SK-N-SH (cell line): ENCODE measurements at regions not wholly inside any gene's neighbourhood (a gene's known extent, or its start where the extent isn't known, plus 50 kb on each side); places are given as distances from the start of the nearest gene placed in this dataset.

Experiments used
- CTCF ChIA-PET: fragments of 300-600, 350-600 bp; formaldehyde crosslinking; extraction: SDS; loops from one replicate; lab custom pipeline; 2021; lab: Yijun Ruan, JAX
- POLR2A ChIA-PET: fragments of 350-600 bp; sonication (Branson Sonifier 250); formaldehyde crosslinking; extraction: SDS; loops from one replicate; lab custom pipeline; 2020; ENCODE audit warnings: antibody characterized with exemption, inconsistent platforms; lab: Yijun Ruan, JAX
- DNase-seq: peaks from one replicate; pipeline ENCODE4 v3.0.0; 2012
- H2AFZ ChIP-seq: fragments of 200-600 bp; sonication (generic); 2 replicates; pipeline ENCODE4 v1.8.1; 2016; ENCODE audit warnings: antibody characterized with exemption, mild to moderate bottlenecking, low read depth
- H3F3A ChIP-seq: fragments of 200-600 bp; sonication (generic); replicated peaks from 2 replicates; pipeline ENCODE3; 2016; ENCODE audit warnings: antibody characterized with exemption, mild to moderate bottlenecking; ENCODE audit not compliant: insufficient read depth
- H3K27ac ChIP-seq, 2 experiments: fragments of 200-500 bp in 1 of 2; fragments of 200-600 bp in 1 of 2; sonication (Bioruptor generic) in 1 of 2; sonication (generic), shearing (Covaris generic) in 1 of 2; 2 replicates each; pipeline versions ENCODE4 v1.5.1 to v1.6.1; 2014 to 2016; ENCODE audit warnings: low read depth in 2 of 2, inconsistent platforms in 1 of 2, low read length in 1 of 2, mild to moderate bottlenecking in 1 of 2, mixed read lengths in 1 of 2
- H3K27me3 ChIP-seq: fragments of 200-600 bp; sonication (generic), shearing (Covaris generic); 2 replicates; pipeline ENCODE4 v1.6.1; 2016; ENCODE audit warnings: mixed run types; ENCODE audit not compliant: insufficient read depth
- H3K36me3 ChIP-seq, 2 experiments: fragments of 200-500 bp in 1 of 2; fragments of 200-600 bp in 1 of 2; sonication (Bioruptor generic) in 1 of 2; sonication (generic) in 1 of 2; replicated peaks in 1 of 2; 2 replicates each; pipeline versions ENCODE3 to v1.5.1; 2014 to 2016; ENCODE audit warnings: low read length in 1 of 2, mild to moderate bottlenecking in 1 of 2; ENCODE audit not compliant: insufficient read depth in 2 of 2, control insufficient read depth in 1 of 2
- H3K4me1 ChIP-seq, 2 experiments: fragments of 200-500 bp in 1 of 2; fragments of 200-600 bp in 1 of 2; sonication (Bioruptor generic) in 1 of 2; sonication (generic), shearing (Covaris generic) in 1 of 2; 2 replicates each; pipeline versions ENCODE4 v1.5.1 to v1.6.1; 2014 to 2016; ENCODE audit warnings: low read depth in 1 of 2, low read length in 1 of 2, mixed run types in 1 of 2; ENCODE audit not compliant: insufficient read depth in 2 of 2, control insufficient read depth in 1 of 2
- H3K4me2 ChIP-seq: fragments of 200-600 bp; sonication (generic), shearing (Covaris generic); 2 replicates; pipeline ENCODE4 v1.6.1; 2017; ENCODE audit warnings: mixed run types
- H3K4me3 ChIP-seq, 2 experiments: fragments of 200-500 bp in 1 of 2; fragments of 200-600 bp in 1 of 2; sonication (Bioruptor generic) in 1 of 2; sonication (generic), shearing (Covaris generic) in 1 of 2; 2 replicates each; pipeline versions ENCODE4 v1.5.1 to v1.8.1; 2014 to 2016; ENCODE audit warnings: low read depth in 2 of 2, inconsistent platforms in 1 of 2, low read length in 1 of 2, mild to moderate bottlenecking in 1 of 2, mixed read lengths in 1 of 2, moderate library complexity in 1 of 2
- H3K79me2 ChIP-seq: fragments of 200-600 bp; sonication (generic); 2 replicates; pipeline ENCODE4 v1.8.1; 2017; ENCODE audit warnings: mild to moderate bottlenecking; ENCODE audit not compliant: insufficient read depth
- H3K9ac ChIP-seq: fragments of 200-600 bp; sonication (generic); 2 replicates; pipeline ENCODE4 v1.6.1; 2017; ENCODE audit warnings: mixed run types
- H3K9me2 ChIP-seq: fragments of 200-600 bp; sonication (generic); 2 replicates; pipeline ENCODE4 v1.6.1; 2017; ENCODE audit warnings: mixed run types
- H3K9me3 ChIP-seq: fragments of 200-600 bp; sonication (generic); 2 replicates; pipeline ENCODE4 v1.6.1; 2017; ENCODE audit warnings: mixed run types, mild to moderate bottlenecking, moderate library complexity
- H4K20me1 ChIP-seq: fragments of 200-600 bp; sonication (generic); 2 replicates; pipeline ENCODE4 v1.6.1; 2017; ENCODE audit warnings: mild to moderate bottlenecking, mixed run types; ENCODE audit not compliant: insufficient read depth
- CHD2 ChIP-seq: fragments of 150-350 bp; IDR thresholded peaks from 2 replicates; pipeline ENCODE4 v1.6.1; 2018; ENCODE audit warnings: low read length; ENCODE audit not compliant: partially characterized antibody
- ELF1 ChIP-seq: IDR thresholded peaks from 2 replicates; pipeline ENCODE4 v1.4.0; 2012
- FOXJ3 ChIP-seq: sonication (generic); formaldehyde crosslinking; IDR thresholded peaks from 2 replicates; pipeline ENCODE4 v1.5.1; 2020; ENCODE audit warnings: mild to moderate bottlenecking, missing genetic modification reagents
- FOXM1 ChIP-seq: IDR thresholded peaks from 2 replicates; pipeline ENCODE4 v1.4.0; 2012; ENCODE audit warnings: low read depth, mild to moderate bottlenecking
- GATA2 ChIP-seq: sonication (generic); formaldehyde crosslinking; IDR thresholded peaks from 2 replicates; pipeline ENCODE4 v1.5.0; 2020; ENCODE audit warnings: mild to moderate bottlenecking, missing genetic modification reagents
- JUND ChIP-seq: IDR thresholded peaks from 2 replicates; pipeline ENCODE4 v1.4.0; 2012
- MAX ChIP-seq: IDR thresholded peaks from 2 replicates; pipeline ENCODE4 v1.4.0; 2012; ENCODE audit warnings: low read depth
- MEF2A ChIP-seq: IDR thresholded peaks from 2 replicates; pipeline ENCODE4 v1.4.0; 2012; ENCODE audit warnings: low read depth, borderline replicate concordance
- PBX3 ChIP-seq: IDR thresholded peaks from 2 replicates; pipeline ENCODE4; 2012
- SIN3A ChIP-seq: IDR thresholded peaks from 2 replicates; pipeline ENCODE4 v1.6.1; 2012; ENCODE audit warnings: low read depth, mild to moderate bottlenecking, low read length, moderate library complexity, borderline replicate concordance
- SMC3 ChIP-seq: IDR thresholded peaks from 2 replicates; pipeline ENCODE4 v1.6.1; 2012; ENCODE audit warnings: low read depth, low read length, improper control_type of control experiment
- YY1 ChIP-seq: IDR thresholded peaks from 2 replicates; pipeline ENCODE4 v1.4.0; 2012; ENCODE audit warnings: low read depth, mild to moderate bottlenecking
- WGBS: methylation state at CpG from one replicate; pipeline ENCODE4 v1.1.6; 2017; ENCODE audit warnings: low lambda C conversion rate; 5-methylcytosine and 5-hydroxymethylcytosine counted together
- TF ChIP-seq, protein P1 (sequence below): IDR thresholded peaks from 2 replicates; pipeline ENCODE4 v1.6.1; 2012; ENCODE audit warnings: mild to moderate bottlenecking, low read depth, low read length, moderate library complexity

DNA sequence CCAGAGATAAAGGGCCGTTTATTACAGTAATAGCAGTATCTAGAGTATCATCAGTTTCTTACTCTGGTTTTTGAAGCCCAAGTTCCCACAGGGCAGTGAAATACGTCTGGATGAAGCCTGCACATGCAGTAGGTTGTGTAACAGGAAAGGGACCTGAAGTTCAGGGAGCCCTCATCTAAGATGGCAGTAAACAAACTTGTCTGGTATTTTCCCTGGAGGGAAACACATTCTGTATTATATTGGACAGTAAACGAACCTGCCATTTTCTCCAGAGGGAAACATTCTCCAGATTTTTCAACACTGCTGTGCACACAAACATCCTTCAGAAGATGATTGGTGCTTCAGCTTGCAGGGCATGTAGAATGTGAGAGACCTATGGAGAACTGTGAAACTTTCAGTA lies 189.9 kb downstream of the TFEC start (continued):
- TF ChIP-seq, protein P1, sequence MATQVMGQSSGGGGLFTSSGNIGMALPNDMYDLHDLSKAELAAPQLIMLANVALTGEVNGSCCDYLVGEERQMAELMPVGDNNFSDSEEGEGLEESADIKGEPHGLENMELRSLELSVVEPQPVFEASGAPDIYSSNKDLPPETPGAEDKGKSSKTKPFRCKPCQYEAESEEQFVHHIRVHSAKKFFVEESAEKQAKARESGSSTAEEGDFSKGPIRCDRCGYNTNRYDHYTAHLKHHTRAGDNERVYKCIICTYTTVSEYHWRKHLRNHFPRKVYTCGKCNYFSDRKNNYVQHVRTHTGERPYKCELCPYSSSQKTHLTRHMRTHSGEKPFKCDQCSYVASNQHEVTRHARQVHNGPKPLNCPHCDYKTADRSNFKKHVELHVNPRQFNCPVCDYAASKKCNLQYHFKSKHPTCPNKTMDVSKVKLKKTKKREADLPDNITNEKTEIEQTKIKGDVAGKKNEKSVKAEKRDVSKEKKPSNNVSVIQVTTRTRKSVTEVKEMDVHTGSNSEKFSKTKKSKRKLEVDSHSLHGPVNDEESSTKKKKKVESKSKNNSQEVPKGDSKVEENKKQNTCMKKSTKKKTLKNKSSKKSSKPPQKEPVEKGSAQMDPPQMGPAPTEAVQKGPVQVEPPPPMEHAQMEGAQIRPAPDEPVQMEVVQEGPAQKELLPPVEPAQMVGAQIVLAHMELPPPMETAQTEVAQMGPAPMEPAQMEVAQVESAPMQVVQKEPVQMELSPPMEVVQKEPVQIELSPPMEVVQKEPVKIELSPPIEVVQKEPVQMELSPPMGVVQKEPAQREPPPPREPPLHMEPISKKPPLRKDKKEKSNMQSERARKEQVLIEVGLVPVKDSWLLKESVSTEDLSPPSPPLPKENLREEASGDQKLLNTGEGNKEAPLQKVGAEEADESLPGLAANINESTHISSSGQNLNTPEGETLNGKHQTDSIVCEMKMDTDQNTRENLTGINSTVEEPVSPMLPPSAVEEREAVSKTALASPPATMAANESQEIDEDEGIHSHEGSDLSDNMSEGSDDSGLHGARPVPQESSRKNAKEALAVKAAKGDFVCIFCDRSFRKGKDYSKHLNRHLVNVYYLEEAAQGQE, result no peak
- TF ChIP-seq JUND, result no peak
- TF ChIP-seq SIN3A, result no peak
- no peak for TF ChIP-seq ELF1
- no peak for TF ChIP-seq FOXJ3 (CRISPR knock-in tag)

GRCh38 chr7:115838829-115839228 lies 191.7 kb downstream of the TFEC start:
- H3K27ac ChIP-seq, result no peak overlapping the region
- H3K9me2 ChIP-seq, result peaks cover 3% of the 10 kb centered on the region; the same call in 1 of the 2 replicates
- no peaks in the 10 kb centered on the region for H4K20me1 ChIP-seq
- H2AFZ ChIP-seq, result no peak overlapping the region
- ChIA-PET POLR2A (no interaction called here), CTCF (no interaction called here)
- no peaks in the 10 kb centered on the region for H3K79me2 ChIP-seq
- H3K4me1 ChIP-seq, result no peaks in the 10 kb centered on the region
- no peaks in the 10 kb centered on the region for H3K9me3 ChIP-seq
- TF ChIP-seq PBX3, result no peak
- TF ChIP-seq MEF2A, result no peak
- TF ChIP-seq ELF1, result no peak
- TF ChIP-seq SMC3, result no peak
- TF ChIP-seq GATA2 (CRISPR knock-in tag), result no peak
- TF ChIP-seq CHD2, result no peak
- no peak for TF ChIP-seq YY1
- TF ChIP-seq FOXM1, result no peak
- no peak overlapping the region for H3K9ac ChIP-seq
- H3K36me3 ChIP-seq, result no peaks in the 10 kb centered on the region
- H3K27me3 ChIP-seq, result peaks cover 4% of the 10 kb centered on the region; the same call in 1 of the 2 replicates
- no peak for DNase-seq
- H3K4me2 ChIP-seq, result no peak overlapping the region
- H3F3A ChIP-seq, result no peaks in the 10 kb centered on the region
- no peak overlapping the region for H3K4me3 ChIP-seq

- Histone ChIP-seq H4K20me1 (no peaks in the 10 kb centered on the region), H3K4me2 (no peak overlapping the region), H3K9me3 (no peaks in the 10 kb centered on the region)
- CTCF ChIA-PET, result no interaction called here
- WGBS, result 0% methylated on average over 1 of the region's 1 CpG
- no peak for DNase-seq
- TF ChIP-seq MAX, result no peak
- TF ChIP-seq, all 33 proteins: peak for 0
- Histone ChIP-seq H3K36me3 (no peaks in the 10 kb centered on the region), H3K4me1 (no peaks in the 10 kb centered on the region), H3F3A (no peaks in the 10 kb centered on the region), H3K79me2 (no peaks in the 10 kb centered on the region), H3K4me3 (no peak overlapping the region), H2AFZ (no peak overlapping the region), H3K27ac (no peak overlapping the region), H3K9ac (no peak overlapping the region), H3K27me3 (no peaks in the 10 kb centered on the region), H3K9me2 (no peaks in the 10 kb centered on the region)
- POLR2A ChIA-PET, result no interaction called here
Measured at GRCh38 chr7:115831371-115831770, 199.2 kb downstream of the TFEC start.
